Upper lobe of left lung (tissue), 4 donors: ENCODE measurements at regions not wholly inside any gene's neighbourhood (a gene's known extent, or its start where the extent isn't known, plus 50 kb on each side); places are given as distances from the start of the nearest gene placed in this dataset.
"Not testable (repeated sequence)": the region's sequence is repeated elsewhere in the genome, so short reads cannot be mapped to it uniquely, and the experiment has no call there.

ENCODE experiments used
- EP300 ChIP-seq, 4 donors: sonication (generic); formaldehyde crosslinking; IDR thresholded peaks; one replicate each; pipeline ENCODE4 v1.5.1; 2017; ENCODE audit warnings: antibody characterized with exemption in 4 of 4, control low read depth in 2 of 4
- POLR2A ChIP-seq, 4 donors: fragments of 450-650 bp; IDR thresholded peaks; one replicate each; pipeline ENCODE4 v1.5.1; 2016 to 2017; ENCODE audit warnings: antibody characterized with exemption in 4 of 4, mild to moderate bottlenecking in 2 of 4
- POLR2AphosphoS5 ChIP-seq, 2 donors: sonication (generic); formaldehyde crosslinking; IDR thresholded peaks; one replicate each; pipeline ENCODE4 v1.5.1; 2017; ENCODE audit warnings: antibody characterized with exemption in 2 of 2
- TF ChIP-seq, protein P1 (sequence below), 6 experiments: fragments of 450-650 bp in 4 of 6; fragments of 200-600 bp in 2 of 6; sonication (generic) in 2 of 6; IDR thresholded peaks; one replicate each; pipeline ENCODE4 v1.5.1; 2016 to 2019; ENCODE audit warnings: antibody characterized with exemption in 6 of 6

DNA sequence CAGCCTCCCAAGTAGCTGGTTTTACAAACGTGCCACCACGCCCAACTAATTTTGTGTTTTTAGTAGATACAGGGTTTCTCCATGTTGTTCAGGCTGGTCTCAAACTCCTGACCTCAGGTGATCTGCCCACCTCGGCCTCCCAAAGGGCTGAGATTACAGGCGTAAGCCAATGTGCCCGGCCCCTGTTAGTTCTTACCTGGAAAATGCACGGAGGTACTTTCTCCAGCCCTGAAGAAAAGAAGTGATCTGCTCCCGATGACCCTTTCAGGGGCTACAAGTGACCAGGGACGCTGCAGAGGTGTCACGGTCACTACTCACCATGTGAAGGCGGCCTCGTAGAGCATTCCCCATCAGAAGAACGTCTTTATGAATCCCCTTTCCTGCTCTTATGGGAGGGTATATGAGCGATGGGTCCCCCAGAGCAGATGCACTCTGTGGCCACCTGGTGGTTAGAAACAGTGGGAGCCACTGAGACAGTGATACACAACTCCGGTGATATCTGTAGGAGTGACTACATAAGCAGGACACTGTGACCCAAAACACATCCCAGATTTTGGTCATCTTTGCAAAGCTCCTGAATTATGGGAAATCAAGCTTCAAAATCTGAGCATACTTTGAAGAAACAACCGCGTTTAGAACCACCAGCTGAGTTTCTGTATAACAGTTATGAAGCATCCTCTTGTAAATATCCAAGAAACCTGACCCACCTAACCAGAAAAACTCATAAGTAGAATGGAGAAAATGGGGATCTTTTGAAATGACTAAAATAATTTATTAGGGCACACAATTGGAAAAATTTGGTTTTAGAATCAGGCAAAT is 102.7 kb upstream of the NBPF11 start:
- TF ChIP-seq, protein P1, sequence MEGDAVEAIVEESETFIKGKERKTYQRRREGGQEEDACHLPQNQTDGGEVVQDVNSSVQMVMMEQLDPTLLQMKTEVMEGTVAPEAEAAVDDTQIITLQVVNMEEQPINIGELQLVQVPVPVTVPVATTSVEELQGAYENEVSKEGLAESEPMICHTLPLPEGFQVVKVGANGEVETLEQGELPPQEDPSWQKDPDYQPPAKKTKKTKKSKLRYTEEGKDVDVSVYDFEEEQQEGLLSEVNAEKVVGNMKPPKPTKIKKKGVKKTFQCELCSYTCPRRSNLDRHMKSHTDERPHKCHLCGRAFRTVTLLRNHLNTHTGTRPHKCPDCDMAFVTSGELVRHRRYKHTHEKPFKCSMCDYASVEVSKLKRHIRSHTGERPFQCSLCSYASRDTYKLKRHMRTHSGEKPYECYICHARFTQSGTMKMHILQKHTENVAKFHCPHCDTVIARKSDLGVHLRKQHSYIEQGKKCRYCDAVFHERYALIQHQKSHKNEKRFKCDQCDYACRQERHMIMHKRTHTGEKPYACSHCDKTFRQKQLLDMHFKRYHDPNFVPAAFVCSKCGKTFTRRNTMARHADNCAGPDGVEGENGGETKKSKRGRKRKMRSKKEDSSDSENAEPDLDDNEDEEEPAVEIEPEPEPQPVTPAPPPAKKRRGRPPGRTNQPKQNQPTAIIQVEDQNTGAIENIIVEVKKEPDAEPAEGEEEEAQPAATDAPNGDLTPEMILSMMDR (IDR thresholded peaks at IDR 0.05): peak in 5 of 6 experiments; percentile 29 to 56 (median 43)
- TF ChIP-seq EP300, POLR2A, POLR2AphosphoS5 (IDR thresholded peaks at IDR 0.05): not testable (repeated sequence)
